IMR-90 (cell line): ENCODE measurements at regions not wholly inside any gene's neighbourhood (a gene's known extent, or its start where the extent isn't known, plus 50 kb on each side); places are given as distances from the start of the nearest gene placed in this dataset.

Experiments used
- ATAC-seq: fragments of 200-7000 bp; cut with Tn5 transposase; 2 replicates; pipeline ENCODE4 v1.9.1; 2020; ENCODE audit warnings: low read depth, mild to moderate bottlenecking, moderate library complexity
- BruUV-seq: library from RNA; stranded (reverse); fragments of 400-500 nt; replicated peaks from 2 replicates; lab custom pipeline; 2021; lab: Mats Ljungman, UMichigan
- CTCF ChIA-PET: fragments of 300-600 bp; formaldehyde crosslinking; extraction: SDS; loops from one replicate; lab custom pipeline; 2021; ENCODE audit warnings: antibody characterized with exemption; lab: Yijun Ruan, JAX
- POLR2A ChIA-PET: fragments of 300-600 bp; sonication (Branson Sonifier 250); formaldehyde crosslinking; loops from one replicate; lab custom pipeline; 2022; ENCODE audit warnings: antibody characterized with exemption; ENCODE audit not compliant: unreplicated experiment; lab: Charles Lee
- DNase-seq: peaks from one replicate; pipeline ENCODE4 v3.0.0; 2013
- H2AFZ ChIP-seq: replicated peaks from 2 replicates; pipeline ENCODE3; 2013; ENCODE audit warnings: low read length, mild to moderate bottlenecking; ENCODE audit not compliant: poor library complexity
- H2AK5ac ChIP-seq: 2 replicates; pipeline ENCODE4 v1.6.1; 2013; ENCODE audit warnings: low read depth, low read length, inconsistent platforms
- H2AK9ac ChIP-seq: replicated peaks from 2 replicates; pipeline ENCODE3; 2013; ENCODE audit warnings: mild to moderate bottlenecking, low read depth, low read length, moderate library complexity; ENCODE audit not compliant: poor library complexity
- H2BK120ac ChIP-seq: 2 replicates; pipeline ENCODE4 v1.6.1; 2013; ENCODE audit warnings: low read depth, low read length, inconsistent platforms
- H2BK15ac ChIP-seq: 3 replicates; pipeline ENCODE4 v1.6.1; 2013; ENCODE audit warnings: low read depth, low read length, inconsistent platforms
- H2BK20ac ChIP-seq: 2 replicates; pipeline ENCODE4 v1.6.1; 2013; ENCODE audit warnings: low read depth, mild to moderate bottlenecking, inconsistent platforms, low read length, moderate library complexity
- H2BK5ac ChIP-seq: 2 replicates; pipeline ENCODE4 v1.6.1; 2013; ENCODE audit warnings: mild to moderate bottlenecking, low read depth, low read length, inconsistent platforms; ENCODE audit not compliant: poor library complexity, severe bottlenecking
- H3K14ac ChIP-seq: replicated peaks from 2 replicates; pipeline ENCODE4 v1.6.1; 2013; ENCODE audit warnings: low read depth, low read length, inconsistent platforms
- H3K18ac ChIP-seq: 2 replicates; pipeline ENCODE4 v1.6.1; 2013; ENCODE audit warnings: low read depth, low read length, control low read depth
- H3K23ac ChIP-seq: 2 replicates; pipeline ENCODE4 v1.6.1; 2013; ENCODE audit warnings: low read depth, low read length, inconsistent platforms
- H3K27ac ChIP-seq: 2 replicates; pipeline ENCODE4 v1.5.1; 2013; ENCODE audit warnings: mild to moderate bottlenecking, control low read depth, low read length; ENCODE audit not compliant: insufficient read depth
- H3K27me3 ChIP-seq: 2 replicates; pipeline ENCODE4 v1.6.1; 2013; ENCODE audit warnings: low read length; ENCODE audit not compliant: control insufficient read depth, insufficient read depth
- H3K36me3 ChIP-seq: 2 replicates; pipeline ENCODE4 v1.6.1; 2013; ENCODE audit warnings: low read length, mixed read lengths; ENCODE audit not compliant: control insufficient read depth, insufficient read depth
- H3K4ac ChIP-seq: 2 replicates; pipeline ENCODE4 v1.6.1; 2013; ENCODE audit warnings: low read depth, low read length, inconsistent platforms
- H3K4me1 ChIP-seq: 2 replicates; pipeline ENCODE4 v1.6.1; 2013; ENCODE audit warnings: low read length, mixed read lengths; ENCODE audit not compliant: control insufficient read depth, insufficient read depth
- H3K4me2 ChIP-seq: 2 replicates; pipeline ENCODE4 v1.6.1; 2013; ENCODE audit warnings: low read depth, mild to moderate bottlenecking, control low read depth, low read length, moderate library complexity
- H3K4me3 ChIP-seq: 2 replicates; pipeline ENCODE4 v1.5.1; 2013; ENCODE audit warnings: low read depth, mild to moderate bottlenecking, control low read depth, low read length, moderate library complexity; ENCODE audit not compliant: insufficient read depth
- H3K56ac ChIP-seq: 2 replicates; pipeline ENCODE4 v1.6.1; 2013; ENCODE audit warnings: low read length, inconsistent platforms; ENCODE audit not compliant: insufficient read depth; ENCODE audit errors: extremely low read depth
- H3K79me1 ChIP-seq, 2 experiments: 2 replicates each; pipeline ENCODE4 v1.6.1; 2013; ENCODE audit warnings: low read length in 2 of 2, inconsistent platforms in 1 of 2, low read depth in 1 of 2
- H3K9ac ChIP-seq: 2 replicates; pipeline ENCODE4 v1.6.1; 2013; ENCODE audit warnings: low read depth, low read length, control low read depth
- H3K9me1 ChIP-seq: 2 replicates; pipeline ENCODE4 v1.6.1; 2013; ENCODE audit warnings: low read length, inconsistent platforms; ENCODE audit not compliant: insufficient read depth
- H3K9me3 ChIP-seq: 2 replicates; pipeline ENCODE4 v1.6.1; 2013; ENCODE audit warnings: low read length; ENCODE audit not compliant: control insufficient read depth, insufficient read depth
- H4K20me1 ChIP-seq: 2 replicates; pipeline ENCODE4 v1.6.1; 2013; ENCODE audit warnings: low read length, inconsistent platforms; ENCODE audit not compliant: insufficient read depth
- H4K5ac ChIP-seq: 2 replicates; pipeline ENCODE4 v1.6.1; 2013; ENCODE audit warnings: mild to moderate bottlenecking, low read depth, low read length, control low read depth
- H4K8ac ChIP-seq, 2 experiments: 2 replicates each; pipeline ENCODE4 v1.6.1; 2013; ENCODE audit warnings: low read depth in 2 of 2, low read length in 2 of 2, control low read depth in 1 of 2, inconsistent platforms in 1 of 2
- H4K91ac ChIP-seq: 2 replicates; pipeline ENCODE4 v1.6.1; 2013; ENCODE audit warnings: low read depth, low read length, inconsistent platforms; ENCODE audit not compliant: insufficient read depth
- BHLHE40 ChIP-seq: fragments of 150-350 bp; IDR thresholded peaks from 2 replicates; pipeline ENCODE4 v1.6.1; 2016; ENCODE audit warnings: mild to moderate bottlenecking, low read depth, low read length
- CEBPB ChIP-seq: IDR thresholded peaks from 2 replicates; pipeline ENCODE4 v1.6.1; 2012; ENCODE audit warnings: low read depth, low read length, improper control_type of control experiment
- CHD1 ChIP-seq: IDR thresholded peaks from 2 replicates; pipeline ENCODE4 v1.6.1; 2012; ENCODE audit warnings: low read depth, low read length, improper control_type of control experiment
- CTCF ChIP-seq: conservative IDR thresholded peaks from 2 replicates; pipeline ENCODE4 v1.5.1; 2012; ENCODE audit warnings: mild to moderate bottlenecking, low read depth, low read length, improper control_type of control experiment
- ELK1 ChIP-seq: fragments of 150-350 bp; IDR thresholded peaks from 2 replicates; pipeline ENCODE4 v1.6.1; 2016; ENCODE audit warnings: low read depth, mild to moderate bottlenecking, low read length, moderate library complexity, borderline replicate concordance
- FOS ChIP-seq: fragments of 150-350 bp; IDR thresholded peaks from 2 replicates; pipeline ENCODE4 v1.6.1; 2016; ENCODE audit warnings: low read depth, low read length
- MAFK ChIP-seq: IDR thresholded peaks from 2 replicates; pipeline ENCODE4 v1.6.1; 2012; ENCODE audit warnings: low read depth, low read length, improper control_type of control experiment
- MAZ ChIP-seq: IDR thresholded peaks from 2 replicates; pipeline ENCODE4 v1.6.1; 2012; ENCODE audit warnings: low read depth, mild to moderate bottlenecking, low read length, improper control_type of control experiment, moderate library complexity, borderline replicate concordance
- MXI1 ChIP-seq: IDR thresholded peaks from 2 replicates; pipeline ENCODE4 v1.6.1; 2012; ENCODE audit warnings: low read depth, mild to moderate bottlenecking, low read length, moderate library complexity, borderline replicate concordance
- NFE2L2 ChIP-seq: fragments of 150-350 bp; IDR thresholded peaks from 2 replicates; pipeline ENCODE4 v1.6.1; 2016; ENCODE audit warnings: low read depth, mild to moderate bottlenecking, low read length
- POLR2A ChIP-seq: IDR thresholded peaks from 2 replicates; pipeline ENCODE4 v1.6.1; 2012; ENCODE audit warnings: mild to moderate bottlenecking, low read depth, low read length
- RAD21 ChIP-seq: IDR thresholded peaks from 2 replicates; pipeline ENCODE4 v1.6.1; 2012; ENCODE audit warnings: low read length, improper control_type of control experiment
- RCOR1 ChIP-seq: IDR thresholded peaks from 2 replicates; pipeline ENCODE4 v1.6.1; 2012; ENCODE audit warnings: mild to moderate bottlenecking, low read length, improper control_type of control experiment; ENCODE audit not compliant: insufficient replicate concordance
- RFX5 ChIP-seq: IDR thresholded peaks from 2 replicates; pipeline ENCODE4 v1.8.0; 2012; ENCODE audit warnings: low read depth, mild to moderate bottlenecking, low read length, moderate library complexity
- SMC3 ChIP-seq: fragments of 150-350 bp; IDR thresholded peaks from 2 replicates; pipeline ENCODE4 v1.6.1; 2016; ENCODE audit warnings: low read depth, mild to moderate bottlenecking, antibody characterized with exemption, low read length, moderate library complexity
- USF2 ChIP-seq: fragments of 150-350 bp; IDR thresholded peaks from 2 replicates; pipeline ENCODE4 v1.6.1; 2017; ENCODE audit warnings: mild to moderate bottlenecking, antibody characterized with exemption, low read length, low read depth
- WGBS, 2 experiments: methylation state at CpG; one replicate each; pipeline versions ENCODE4 v1.1.5 to v1.1.7; 2013; ENCODE audit warnings: missing lambda C conversion rate in 2 of 2; ENCODE audit not compliant: insufficient read length in 1 of 2; ENCODE audit errors: extremely low coverage in 2 of 2; 5-methylcytosine and 5-hydroxymethylcytosine counted together
- dilution Hi-C: fragments of 300-500 bp; cut with HindIII; formaldehyde crosslinking; loops from one replicate; pipeline ENCODE4 v1.14.3; 2018; ENCODE audit warnings: low sequenced_read_pairs; ENCODE audit not compliant: unreplicated experiment
- in situ Hi-C: fragments of 300-500 bp; cut with MboI; formaldehyde crosslinking; loops from 3 replicates; pipeline ENCODE4 v1.14.3; 2019; ENCODE audit warnings: low sequenced_read_pairs, inconsistent platforms, mixed read lengths
- intact Hi-C: fragments of 100-400 bp; cut with micrococcal nuclease; formaldehyde crosslinking; loops from 2 replicates; pipeline ENCODE4 v1.10.0; 2022

DNA sequence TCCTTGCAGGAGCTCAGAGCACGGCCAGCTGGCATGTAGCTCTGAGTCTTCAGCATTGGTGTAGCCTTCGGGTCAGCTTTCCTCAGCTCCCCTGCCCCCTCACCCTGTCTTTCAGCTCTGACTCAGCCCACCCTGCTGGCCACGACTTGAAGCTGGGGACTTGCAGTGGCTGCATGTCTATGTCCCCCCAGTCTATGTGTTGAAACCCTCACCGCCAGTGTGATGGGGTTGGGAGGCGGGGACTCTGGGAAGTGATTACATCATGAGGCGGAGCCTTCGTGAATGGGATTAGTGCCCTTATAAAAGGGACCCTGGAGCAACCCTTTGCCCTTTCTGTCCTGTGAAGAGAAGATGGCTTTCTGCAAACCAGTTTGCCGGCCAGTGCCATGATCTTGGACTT lies 111.1 kb downstream of the CTTN start:
- H4K91ac ChIP-seq: no peak overlapping the region
- WGBS, 2 experiments: 76% methylated on average over 2 of the region's 8 CpGs; no CpG with 5 or more reads in 1 of the 2 experiments
- ChIA-PET POLR2A (no interaction called here), CTCF (no interaction called here)
- in situ Hi-C loops (no loop called here), intact Hi-C loops (no loop called here), dilution Hi-C loops (no loop called here)
- no peaks in the 10 kb centered on the region for H3K36me3 ChIP-seq
- H2AK5ac ChIP-seq: no peak overlapping the region
- H3K27ac ChIP-seq: no peak overlapping the region
- no peak overlapping the region for H2BK15ac ChIP-seq
- H2BK5ac ChIP-seq: no peak overlapping the region
- no peak overlapping the region for H3K9ac ChIP-seq
- H4K5ac ChIP-seq: no peak overlapping the region
- H3K56ac ChIP-seq: no peak overlapping the region
- no peak overlapping the region for H4K8ac ChIP-seq
- no peak overlapping the region for H2BK120ac ChIP-seq
- peaks cover 3% of the 10 kb centered on the region for H3K9me3 ChIP-seq
- H3K23ac ChIP-seq: no peak overlapping the region
- no peak overlapping the region for H3K4ac ChIP-seq
- H3K79me1 ChIP-seq: no peaks in the 10 kb centered on the region
- H3K27me3 ChIP-seq: peaks cover 3% of the 10 kb centered on the region; the same call in 1 of the 2 replicates
- no peak overlapping the region for H3K14ac ChIP-seq
- H2AFZ ChIP-seq: no peak overlapping the region
- TF ChIP-seq RAD21 (no peak), NFE2L2 (no peak), CTCF (no peak), BHLHE40 (no peak), CEBPB (no peak), RFX5 (no peak), SMC3 (no peak), POLR2A (no peak), MAFK (no peak), MAZ (no peak), RCOR1 (no peak), USF2 (no peak), CHD1 (no peak), FOS (no peak), ELK1 (no peak), MXI1 (no peak)
- BruUV-seq: no TSS peak
- no peak overlapping the region for H2BK20ac ChIP-seq
- H3K4me2 ChIP-seq: no peak overlapping the region
- H4K20me1 ChIP-seq: peaks cover 3% of the 10 kb centered on the region; the same call in 1 of the 2 replicates
- H3K18ac ChIP-seq: no peak overlapping the region
- no peak for DNase-seq
- no peaks in the 10 kb centered on the region for H3K4me1 ChIP-seq
- no peak overlapping the region for H3K4me3 ChIP-seq
- no peaks in the 10 kb centered on the region for H3K9me1 ChIP-seq
- no peak overlapping the region for H2AK9ac ChIP-seq
- no peak for ATAC-seq
